CD4-positive, alpha-beta T cell (primary cell): ENCODE measurements at regions not wholly inside any gene's neighbourhood (a gene's known extent, or its start where the extent isn't known, plus 50 kb on each side); places are given as distances from the start of the nearest gene placed in this dataset.

ENCODE experiments used
- ATAC-seq: fragments of 200-7000 bp; cut with Tn5 transposase; one replicate; pipeline ENCODE4 v1.10.0; 2022; ENCODE audit warnings: mild to moderate bottlenecking; ENCODE audit not compliant: poor library complexity
- CTCF ChIA-PET: fragments of 350-600 bp; sonication (Branson Sonifier 250); formaldehyde crosslinking; loops from one replicate; lab custom pipeline; 2021; ENCODE audit warnings: antibody characterized with exemption, inconsistent platforms; lab: Charles Lee
- POLR2A ChIA-PET: fragments of 350-600 bp; sonication (Branson Sonifier 250); formaldehyde crosslinking; loops from one replicate; lab custom pipeline; 2021; ENCODE audit warnings: antibody characterized with exemption, inconsistent platforms; lab: Charles Lee
- DNase-seq, 14 experiments: peaks; one replicate each; pipeline ENCODE4 v3.0.0-alpha.2; 2013 to 2020; ENCODE audit warnings: mixed read lengths in 2 of 14
- H3K27ac ChIP-seq, 2 donors: one replicate each; pipeline versions ENCODE4 v1.5.1 to v1.7.0; 2013; ENCODE audit warnings: low read length in 2 of 2, low read depth in 1 of 2, mild to moderate bottlenecking in 1 of 2
- H3K27me3 ChIP-seq, 2 experiments: 1 replicate in 1 of 2; 2 replicates in 1 of 2; pipeline versions ENCODE4 v1.6.1 to v1.7.0; 2013; ENCODE audit warnings: low read length in 2 of 2, control low read depth in 1 of 2, mild to moderate bottlenecking in 1 of 2, moderate library complexity in 1 of 2; ENCODE audit not compliant: insufficient read depth in 2 of 2, control insufficient read depth in 1 of 2
- H3K36me3 ChIP-seq: one replicate; pipeline ENCODE4 v1.6.1; 2013; ENCODE audit warnings: low read length, control low read depth; ENCODE audit not compliant: insufficient read depth
- H3K4me1 ChIP-seq: one replicate; pipeline ENCODE4 v1.6.1; 2013; ENCODE audit warnings: low read length, control low read depth; ENCODE audit not compliant: insufficient read depth
- H3K4me3 ChIP-seq: one replicate; pipeline ENCODE4 v1.5.1; 2013; ENCODE audit warnings: mild to moderate bottlenecking, low read length, moderate library complexity
- H3K9me3 ChIP-seq, 2 experiments: 1 replicate in 1 of 2; 2 replicates in 1 of 2; pipeline versions ENCODE4 v1.6.1 to v1.7.0; 2013; ENCODE audit warnings: low read length in 2 of 2, mild to moderate bottlenecking in 2 of 2, control low read depth in 1 of 2, moderate library complexity in 1 of 2; ENCODE audit not compliant: control insufficient read depth in 1 of 2, insufficient read depth in 1 of 2
- H3K27ac Mint-ChIP-seq: one replicate; pipeline ENCODE4 v1.8.0; 2020; ENCODE audit warnings: mixed read lengths
- H3K27me3 Mint-ChIP-seq: one replicate; pipeline ENCODE4 v1.8.0; 2021; ENCODE audit warnings: mixed read lengths
- H3K36me3 Mint-ChIP-seq: one replicate; pipeline ENCODE4 v1.8.0; 2021; ENCODE audit warnings: low read depth, mixed read lengths
- H3K4me1 Mint-ChIP-seq: one replicate; pipeline ENCODE4 v1.8.0; 2021; ENCODE audit warnings: low read depth, mixed read lengths
- H3K4me3 Mint-ChIP-seq: one replicate; pipeline ENCODE4 v1.8.0; 2020; ENCODE audit warnings: mild to moderate bottlenecking, mixed read lengths
- H3K9me3 Mint-ChIP-seq: one replicate; pipeline ENCODE4 v1.8.0; 2020; ENCODE audit warnings: mixed read lengths
- CTCF ChIP-seq: fragments of 200-600 bp; IDR thresholded peaks from one replicate; pipeline ENCODE4 v1.8.0; 2022; ENCODE audit warnings: antibody characterized with exemption, mild to moderate bottlenecking
- intact Hi-C, 2 experiments: fragments of 100-400 bp; cut with DNase I in 1 of 2; cut with micrococcal nuclease in 1 of 2; formaldehyde crosslinking; loops; one replicate each; pipeline versions ENCODE4 v1.15.1 to v1.9.0; 2023 to 2025; cut with DNase I, micrococcal nuclease

GRCh38 chr3:157926822-157927221, 179.4 kb downstream of the SHOX2 start:
- H3K4me3 ChIP-seq, result no peak overlapping the region
- intact Hi-C loops, result no loop called here
- H3K36me3 ChIP-seq, result no peaks in the 10 kb centered on the region
- H3K27ac ChIP-seq, result no peak overlapping the region
- CTCF ChIA-PET, result no interaction called here
- H3K9me3 ChIP-seq, result peaks cover 0 to 4% of the 10 kb centered on the region in 2 experiments
- no peaks in the 10 kb centered on the region for H3K27me3 ChIP-seq
- Mint-ChIP-seq H3K4me1 (no peaks in the 10 kb centered on the region), H3K27ac (no peak overlapping the region), H3K36me3 (no peaks in the 10 kb centered on the region), H3K9me3 (no peaks in the 10 kb centered on the region), H3K4me3 (no peak overlapping the region), H3K27me3 (no peaks in the 10 kb centered on the region)
- POLR2A ChIA-PET, result no interaction called here
- no peak for TF ChIP-seq CTCF
- no peak for DNase-seq
- H3K4me1 ChIP-seq, result no peaks in the 10 kb centered on the region
- ATAC-seq, result no peak

- intact Hi-C loops, result no loop called here
- ChIA-PET POLR2A (no interaction called here), CTCF (no interaction called here)
- Mint-ChIP-seq H3K36me3 (no peaks in the 10 kb centered on the region), H3K4me1 (no peaks in the 10 kb centered on the region), H3K9me3 (no peaks in the 10 kb centered on the region), H3K4me3 (no peak overlapping the region), H3K27ac (no peak overlapping the region), H3K27me3 (no peaks in the 10 kb centered on the region)
- ATAC-seq, result no peak
- Histone ChIP-seq H3K4me1 (no peaks in the 10 kb centered on the region), H3K36me3 (no peaks in the 10 kb centered on the region), H3K4me3 (no peak overlapping the region), H3K27ac (no peak overlapping the region), H3K27me3 (no peaks in the 10 kb centered on the region), H3K9me3 (no peaks in the 10 kb centered on the region)
- DNase-seq, result no peak
- no peak for TF ChIP-seq CTCF
Observed at GRCh38 chr3:157922614-157923013, 183.6 kb downstream of the SHOX2 start.

- DNase-seq (no peak), ATAC-seq (no peak)
- Histone ChIP-seq H3K9me3 (no peaks in the 10 kb centered on the region), H3K4me1 (no peaks in the 10 kb centered on the region), H3K27me3 (no peaks in the 10 kb centered on the region), H3K27ac (no peak overlapping the region), H3K36me3 (no peaks in the 10 kb centered on the region), H3K4me3 (no peak overlapping the region)
- no peak overlapping the region for H3K27ac Mint-ChIP-seq
- ChIA-PET CTCF (no interaction called here), POLR2A (no interaction called here)
- no peaks in the 10 kb centered on the region for H3K4me1 Mint-ChIP-seq
- TF ChIP-seq CTCF, result no peak
- no peaks in the 10 kb centered on the region for H3K27me3 Mint-ChIP-seq
- no peaks in the 10 kb centered on the region for H3K36me3 Mint-ChIP-seq
- H3K4me3 Mint-ChIP-seq, result no peak overlapping the region
- intact Hi-C loops, result no loop called here
- no peaks in the 10 kb centered on the region for H3K9me3 Mint-ChIP-seq
Observed at GRCh38 chr3:157921811-157922210, 184.4 kb downstream of the SHOX2 start.
